ENCODE measurements at regions not wholly inside any gene's neighbourhood (a gene's known extent, or its start where the extent isn't known, plus 50 kb on each side); places are given as distances from the start of the nearest gene placed in this dataset.
"Not testable (repeated sequence)": the region's sequence is repeated elsewhere in the genome, so short reads cannot be mapped to it uniquely, and the experiment has no call there.

GRCh38 chr13:23963947-23964346 is 66.6 kb upstream of the C1QTNF9B start:
- TF ChIP-seq, protein P1, sequence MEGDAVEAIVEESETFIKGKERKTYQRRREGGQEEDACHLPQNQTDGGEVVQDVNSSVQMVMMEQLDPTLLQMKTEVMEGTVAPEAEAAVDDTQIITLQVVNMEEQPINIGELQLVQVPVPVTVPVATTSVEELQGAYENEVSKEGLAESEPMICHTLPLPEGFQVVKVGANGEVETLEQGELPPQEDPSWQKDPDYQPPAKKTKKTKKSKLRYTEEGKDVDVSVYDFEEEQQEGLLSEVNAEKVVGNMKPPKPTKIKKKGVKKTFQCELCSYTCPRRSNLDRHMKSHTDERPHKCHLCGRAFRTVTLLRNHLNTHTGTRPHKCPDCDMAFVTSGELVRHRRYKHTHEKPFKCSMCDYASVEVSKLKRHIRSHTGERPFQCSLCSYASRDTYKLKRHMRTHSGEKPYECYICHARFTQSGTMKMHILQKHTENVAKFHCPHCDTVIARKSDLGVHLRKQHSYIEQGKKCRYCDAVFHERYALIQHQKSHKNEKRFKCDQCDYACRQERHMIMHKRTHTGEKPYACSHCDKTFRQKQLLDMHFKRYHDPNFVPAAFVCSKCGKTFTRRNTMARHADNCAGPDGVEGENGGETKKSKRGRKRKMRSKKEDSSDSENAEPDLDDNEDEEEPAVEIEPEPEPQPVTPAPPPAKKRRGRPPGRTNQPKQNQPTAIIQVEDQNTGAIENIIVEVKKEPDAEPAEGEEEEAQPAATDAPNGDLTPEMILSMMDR (IDR thresholded peaks at IDR 0.05), result no peak
- TF ChIP-seq POLR2A (IDR thresholded peaks at IDR 0.05), result no peak
- WGBS, 4 donors, result 77 to 88% (median 83%) methylated on average over 2 of the region's 2 CpGs
- no peaks in the 10 kb centered on the region for H3K27me3 ChIP-seq

DNA sequence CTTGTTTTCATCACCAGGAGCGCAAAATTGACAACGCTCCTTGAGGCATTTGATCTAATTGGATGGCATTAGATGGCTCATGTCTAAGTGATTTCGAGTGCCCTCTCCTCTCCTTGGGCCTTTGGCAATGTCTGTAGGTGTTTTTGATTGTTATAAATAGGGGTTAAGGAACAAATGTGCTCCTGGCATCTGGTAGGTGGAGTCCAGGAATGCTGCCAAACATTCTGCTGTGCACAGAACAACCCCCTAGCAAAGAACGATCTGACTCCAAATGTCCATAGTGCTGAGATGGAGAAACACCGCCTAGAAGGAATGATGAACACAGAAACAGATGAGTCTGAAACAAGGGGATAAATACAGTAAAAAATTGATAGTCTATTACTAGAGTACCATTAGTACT is 68.0 kb upstream of the C1QTNF9B start:
- intact Hi-C loops (cut with DNase I), result no loop called here
- no peak overlapping the region for H3K27ac ChIP-seq
- H3K27me3 ChIP-seq, result no peaks in the 10 kb centered on the region
- DNase-seq, result peak in 1 of 5 donors; percentile 20
- peaks cover 0 to 15% (median 2%) of the 10 kb centered on the region in 12 donors for H3K4me1 ChIP-seq
- 41 to 48% (median 42%) methylated on average over 5 of the region's 5 CpGs for WGBS, 4 donors
- TF ChIP-seq POLR2A (IDR thresholded peaks at IDR 0.05), result no peak
- TF ChIP-seq, protein P1 (IDR thresholded peaks at IDR 0.05), result no peak
- H3K36me3 ChIP-seq, result no peaks in the 10 kb centered on the region
- peak in 3 of 4 donors; percentile 71 to 92 (median 88) for ATAC-seq
- H3K4me3 ChIP-seq, result no peak overlapping the region
- no peaks in the 10 kb centered on the region for H3K9me3 ChIP-seq

More at GRCh38 chr13:23963947-23964346, 66.6 kb upstream of the C1QTNF9B start:
- DNase-seq (no peak), ATAC-seq (no peak)
- Histone ChIP-seq H3K4me1 (peaks cover 0 to 15% (median 2%) of the 10 kb centered on the region in 12 donors), H3K4me3 (no peak overlapping the region), H3K36me3 (no peaks in the 10 kb centered on the region), H3K9me3 (no peaks in the 10 kb centered on the region), H3K27ac (no peak overlapping the region)
- intact Hi-C loops (cut with DNase I), result no loop called here

GRCh38 chr13:23966221-23966690 is 69.0 kb upstream of the C1QTNF9B start:
- ATAC-seq (no peak), DNase-seq (no peak)
- Histone ChIP-seq H3K27ac (peak overlapping the region in 4 of 12 donors; percentile 16 to 80 (median 26)), H3K4me1 (peaks cover 0 to 15% (median 2%) of the 10 kb centered on the region in 12 donors), H3K9me3 (no peaks in the 10 kb centered on the region), H3K27me3 (no peaks in the 10 kb centered on the region), H3K4me3 (peak overlapping the region in 7 of 12 donors; percentile 8 to 43 (median 16)), H3K36me3 (no peaks in the 10 kb centered on the region)
- TF ChIP-seq, protein P1 (IDR thresholded peaks at IDR 0.05), result no peak
- TF ChIP-seq POLR2A (IDR thresholded peaks at IDR 0.05), result no peak
- WGBS, 4 donors, result 82 to 87% (median 84%) methylated on average over 6 of the region's 6 CpGs
- intact Hi-C loops (cut with DNase I), result no loop called here

DNA sequence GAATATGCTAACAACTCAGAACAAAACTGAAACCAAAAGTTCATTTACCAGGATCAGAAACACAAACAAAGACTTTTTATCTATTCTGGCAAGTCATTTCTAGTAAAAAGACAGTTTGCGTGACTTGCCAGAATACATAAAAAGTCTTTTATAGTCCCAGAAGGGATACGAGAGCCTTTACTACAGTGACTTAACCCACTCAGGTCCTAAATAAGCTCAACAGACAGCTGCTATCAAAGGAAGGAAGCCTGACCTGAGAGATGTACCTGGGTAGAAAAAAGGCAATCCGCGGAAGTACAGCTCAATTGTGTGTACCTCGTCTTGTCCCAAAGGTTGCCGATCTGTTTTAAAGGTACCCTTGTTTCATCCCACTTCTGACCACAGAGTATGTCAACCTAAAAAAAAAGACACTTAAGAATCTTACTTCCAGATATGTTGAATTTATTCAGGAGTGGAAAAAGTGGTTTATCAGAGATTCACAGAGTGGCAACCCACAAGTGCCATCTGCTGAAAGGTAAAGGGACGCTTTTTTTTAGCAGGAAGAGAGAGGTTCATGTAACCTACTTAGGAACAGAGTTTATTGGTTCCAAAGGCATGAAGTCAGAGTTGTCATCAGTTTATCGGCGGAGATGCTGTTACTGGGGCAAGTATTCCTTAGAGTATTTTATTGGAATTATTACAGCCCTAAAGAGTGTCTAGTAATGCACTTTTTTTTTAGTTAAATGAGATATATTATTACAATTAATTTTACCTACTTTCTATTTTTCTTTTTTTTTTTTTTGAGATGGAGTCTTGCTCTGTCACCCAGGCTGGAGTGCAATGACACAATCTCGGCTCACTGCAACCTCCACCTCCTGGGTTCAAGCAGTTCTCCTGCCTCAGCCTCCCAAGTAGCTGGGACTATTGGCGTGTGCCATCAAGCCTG is 69.7 kb upstream of the C1QTNF9B start:
- no peaks in the 10 kb centered on the region for H3K9me3 ChIP-seq
- H3K4me3 ChIP-seq, result peak overlapping the region in 8 of 12 donors; percentile 6 to 43 (median 14)
- H3K27ac ChIP-seq, result peak overlapping the region in 4 of 12 donors; percentile 16 to 80 (median 26)
- H3K36me3 ChIP-seq, result no peaks in the 10 kb centered on the region
- TF ChIP-seq POLR2A (IDR thresholded peaks at IDR 0.05), result no peak
- TF ChIP-seq, protein P1 (IDR thresholded peaks at IDR 0.05), result no peak
- no peaks in the 10 kb centered on the region for H3K27me3 ChIP-seq
- H3K4me1 ChIP-seq, result peaks cover 0 to 15% (median 2%) of the 10 kb centered on the region in 12 donors
- intact Hi-C loops (cut with DNase I), result no loop called here
- peak in 1 of 4 donors; percentile 11 for ATAC-seq
- no peak for DNase-seq
- 60 to 68% (median 63%) methylated on average over 11 of the region's 11 CpGs for WGBS, 4 donors

DNA sequence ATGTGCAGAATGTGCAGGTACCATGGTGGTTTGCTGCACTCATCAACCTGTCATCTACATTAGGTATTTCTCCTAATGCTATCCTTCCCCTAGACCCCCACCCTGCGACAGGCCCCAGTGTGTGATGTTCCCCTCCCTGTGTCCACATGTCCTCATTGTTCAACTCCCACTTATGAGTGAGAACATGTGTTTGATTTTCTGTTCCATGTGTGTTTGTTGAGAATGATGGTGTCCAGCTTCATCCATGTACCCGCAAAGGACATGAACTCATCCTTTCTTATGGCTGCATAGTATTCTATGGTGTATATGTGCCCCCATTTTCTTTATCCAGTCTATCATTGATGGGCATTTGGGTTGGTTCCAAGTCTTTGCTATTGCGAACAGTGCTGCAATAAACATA is 70.5 kb upstream of the C1QTNF9B start:
- intact Hi-C loops (cut with DNase I); ATAC-seq; H3K36me3 ChIP-seq; H3K27ac ChIP-seq; H3K9me3 ChIP-seq; H3K27me3 ChIP-seq; DNase-seq; H3K4me3 ChIP-seq: not testable (repeated sequence)
- peaks cover 0 to 15% (median 2%) of the 10 kb centered on the region in 12 donors for H3K4me1 ChIP-seq
- WGBS, 4 donors, result 95 to 97% (median 96%) methylated on average over 3 of the region's 3 CpGs

Measured in heart left ventricle (tissue), 16 donors.